ENCODE measurements at regions not wholly inside any gene's neighbourhood (a gene's known extent, or its start where the extent isn't known, plus 50 kb on each side); places are given as distances from the start of the nearest gene placed in this dataset.

DNA sequence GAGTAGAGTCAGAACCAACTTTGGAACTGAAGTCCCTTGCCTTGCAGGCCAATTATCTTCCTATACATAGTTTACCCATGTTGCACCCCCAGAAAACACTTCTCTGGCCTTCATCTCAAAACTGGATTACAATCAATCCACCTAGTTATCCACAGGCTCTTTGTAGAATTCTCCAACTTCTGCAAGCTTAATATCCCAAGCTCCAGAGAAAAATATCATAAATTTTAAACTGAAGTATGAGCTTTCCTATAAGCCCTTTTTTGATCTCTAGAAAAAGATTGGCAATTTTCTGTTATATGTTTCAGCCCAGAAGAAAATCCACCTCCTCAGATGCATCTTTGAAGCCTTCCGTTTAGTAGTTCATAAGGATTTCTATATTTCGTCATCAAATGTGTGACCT lies 553.4 kb downstream of the SNAPC1 start:
- WGBS, 2 donors, result 91 to 98% methylated on average over 2 of the region's 2 CpGs
- DNase-seq (no peak), ATAC-seq (ENCODE audit: insufficient read depth, low FRiP score) (no peak)
- no peak for TF ChIP-seq CTCF (IDR thresholded peaks at IDR 0.05; ENCODE audit: control extremely low read depth, extremely low read depth)
- H3K36me3 ChIP-seq (ENCODE audit: control insufficient read depth in 4 of 4, insufficient read depth in 4 of 4, low read length in 4 of 4), result no peaks in the 10 kb centered on the region
- H3K9ac ChIP-seq (ENCODE audit: insufficient read depth in 1 of 2, low read length in 2 of 2), result no peak overlapping the region
- no peaks in the 10 kb centered on the region for H3K9me3 ChIP-seq (ENCODE audit: control insufficient read depth in 4 of 4, insufficient read depth in 3 of 4, low read length in 3 of 4)
- H3K27me3 ChIP-seq (ENCODE audit: control insufficient read depth in 3 of 3, insufficient read depth in 3 of 3, low read length in 2 of 3), result peaks cover 0 to 2% (median 0%) of the 10 kb centered on the region in 3 donors
- H3K4me3 ChIP-seq, result no peak overlapping the region
- H3K4me1 ChIP-seq (ENCODE audit: control insufficient read depth in 5 of 5, insufficient read depth in 5 of 5, low read length in 5 of 5), result no peaks in the 10 kb centered on the region
- no peak overlapping the region for H3K27ac ChIP-seq (ENCODE audit: low read depth in 1 of 2, low read length in 1 of 2)

GRCh38 chr14:62322216-62322615 lies 560.0 kb downstream of the SNAPC1 start:
- Histone ChIP-seq H3K27ac (ENCODE audit: low read depth in 1 of 2, low read length in 1 of 2) (no peak overlapping the region), H3K27me3 (ENCODE audit: control insufficient read depth in 3 of 3, insufficient read depth in 3 of 3, low read length in 2 of 3) (peaks cover 0 to 2% (median 0%) of the 10 kb centered on the region in 3 donors), H3K4me3 (no peak overlapping the region), H3K9ac (ENCODE audit: insufficient read depth in 1 of 2, low read length in 2 of 2) (no peak overlapping the region), H3K9me3 (ENCODE audit: control insufficient read depth in 4 of 4, insufficient read depth in 3 of 4, low read length in 3 of 4) (no peaks in the 10 kb centered on the region), H3K4me1 (ENCODE audit: control insufficient read depth in 5 of 5, insufficient read depth in 5 of 5, low read length in 5 of 5) (no peaks in the 10 kb centered on the region), H3K36me3 (ENCODE audit: control insufficient read depth in 4 of 4, insufficient read depth in 4 of 4, low read length in 4 of 4) (no peaks in the 10 kb centered on the region)
- no peak for DNase-seq
- no peak for TF ChIP-seq CTCF (IDR thresholded peaks at IDR 0.05; ENCODE audit: control extremely low read depth, extremely low read depth)
- 86% methylated on average over 6 of the region's 6 CpGs for WGBS, 2 donors
- no peak for ATAC-seq (ENCODE audit: insufficient read depth, low FRiP score)

DNA sequence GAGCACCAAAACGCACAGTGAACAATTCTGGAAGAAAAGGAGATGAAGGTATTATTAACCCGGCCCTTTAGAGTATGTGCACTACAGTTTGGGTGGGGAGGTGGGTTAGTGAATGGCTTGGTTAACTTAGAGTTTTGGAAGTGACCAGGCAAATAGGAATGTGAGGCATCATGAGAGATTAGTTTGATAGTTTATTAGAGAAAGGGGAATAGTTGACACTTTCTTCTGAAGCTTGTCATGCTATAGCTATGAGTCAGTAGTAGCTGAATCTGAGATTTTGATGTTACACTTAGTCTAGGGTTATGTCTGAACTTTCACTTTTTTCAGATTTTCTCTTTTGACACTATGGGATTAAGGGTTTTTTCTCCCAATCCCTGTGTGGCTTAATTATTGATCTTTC lies 567.2 kb downstream of the SNAPC1 start:
- TF ChIP-seq CTCF (IDR thresholded peaks at IDR 0.05; ENCODE audit: control extremely low read depth, extremely low read depth), result no peak
- no peaks in the 10 kb centered on the region for H3K36me3 ChIP-seq (ENCODE audit: control insufficient read depth in 4 of 4, insufficient read depth in 4 of 4, low read length in 4 of 4)
- no peaks in the 10 kb centered on the region for H3K27me3 ChIP-seq (ENCODE audit: control insufficient read depth in 3 of 3, insufficient read depth in 3 of 3, low read length in 2 of 3)
- H3K4me3 ChIP-seq, result no peak overlapping the region
- H3K9me3 ChIP-seq (ENCODE audit: control insufficient read depth in 4 of 4, insufficient read depth in 3 of 4, low read length in 3 of 4), result peaks cover 0 to 3% (median 0%) of the 10 kb centered on the region in 4 donors
- no peaks in the 10 kb centered on the region for H3K4me1 ChIP-seq (ENCODE audit: control insufficient read depth in 5 of 5, insufficient read depth in 5 of 5, low read length in 5 of 5)
- DNase-seq, result no peak
- 47 to 48% methylated on average over 2 of the region's 2 CpGs for WGBS, 2 donors
- no peak for ATAC-seq (ENCODE audit: insufficient read depth, low FRiP score)
- H3K27ac ChIP-seq (ENCODE audit: low read depth in 1 of 2, low read length in 1 of 2), result no peak overlapping the region
- no peak overlapping the region for H3K9ac ChIP-seq (ENCODE audit: insufficient read depth in 1 of 2, low read length in 2 of 2)

- Histone ChIP-seq H3K4me3 (no peak overlapping the region), H3K27me3 (ENCODE audit: control insufficient read depth in 3 of 3, insufficient read depth in 3 of 3, low read length in 2 of 3) (no peaks in the 10 kb centered on the region), H3K27ac (ENCODE audit: low read depth in 1 of 2, low read length in 1 of 2) (no peak overlapping the region), H3K9me3 (ENCODE audit: control insufficient read depth in 4 of 4, insufficient read depth in 3 of 4, low read length in 3 of 4) (peaks cover 0 to 5% (median 2%) of the 10 kb centered on the region in 4 donors), H3K4me1 (ENCODE audit: control insufficient read depth in 5 of 5, insufficient read depth in 5 of 5, low read length in 5 of 5) (no peaks in the 10 kb centered on the region), H3K9ac (ENCODE audit: insufficient read depth in 1 of 2, low read length in 2 of 2) (no peak overlapping the region), H3K36me3 (ENCODE audit: control insufficient read depth in 4 of 4, insufficient read depth in 4 of 4, low read length in 4 of 4) (no peaks in the 10 kb centered on the region)
- 83 to 90% methylated on average over 5 of the region's 5 CpGs for WGBS, 2 donors
- no peak for TF ChIP-seq CTCF (IDR thresholded peaks at IDR 0.05; ENCODE audit: control extremely low read depth, extremely low read depth)
- DNase-seq (no peak), ATAC-seq (ENCODE audit: insufficient read depth, low FRiP score) (no peak)
These were observed 585.4 kb downstream of the SNAPC1 start for GRCh38 chr14:62347562-62348011.
